ENCODE measurements at regions not wholly inside any gene's neighbourhood (a gene's known extent, or its start where the extent isn't known, plus 50 kb on each side); places are given as distances from the start of the nearest gene placed in this dataset.

GRCh38 chr5:12467799-12468198 lies 563.6 kb upstream of the CTNND2 start:
- peaks cover 7% of the 10 kb centered on the region for H3K9me3 ChIP-seq
- no peak for DNase-seq
- H3K27ac ChIP-seq, result no peak overlapping the region
- no peak for TF ChIP-seq CTCF (IDR thresholded peaks at IDR 0.05)
- 89 to 98% (median 91%) methylated on average over 4 of the region's 4 CpGs for WGBS, 3 donors
- H3K27me3 ChIP-seq (ENCODE audit: insufficient read depth in 3 of 3, low read length in 2 of 3), result no peaks in the 10 kb centered on the region
- no peak for ATAC-seq
- no peaks in the 10 kb centered on the region for H3K36me3 ChIP-seq (ENCODE audit: insufficient read depth in 1 of 2, low read depth in 1 of 2)
- no peaks in the 10 kb centered on the region for H3K4me1 ChIP-seq
- no peak overlapping the region for H3K4me3 ChIP-seq
- intact Hi-C loops (cut with DNase I), result no loop called here

- TF ChIP-seq CTCF (IDR thresholded peaks at IDR 0.05), result no peak
- Histone ChIP-seq H3K4me1 (no peaks in the 10 kb centered on the region), H3K9me3 (no peaks in the 10 kb centered on the region), H3K4me3 (no peak overlapping the region), H3K36me3 (ENCODE audit: insufficient read depth in 1 of 2, low read depth in 1 of 2) (no peaks in the 10 kb centered on the region), H3K27me3 (ENCODE audit: insufficient read depth in 3 of 3, low read length in 2 of 3) (no peaks in the 10 kb centered on the region), H3K27ac (no peak overlapping the region)
- DNase-seq, result no peak
- ATAC-seq, result no peak
- 65 to 69% (median 68%) methylated on average over 8 of the region's 8 CpGs for WGBS, 3 donors
- intact Hi-C loops (cut with DNase I), result no loop called here
Observed at GRCh38 chr5:12460493-12461261, 556.4 kb upstream of the CTNND2 start.

GRCh38 chr5:12459326-12459725 lies 555.1 kb upstream of the CTNND2 start:
- Histone ChIP-seq H3K27me3 (ENCODE audit: insufficient read depth in 3 of 3, low read length in 2 of 3) (no peaks in the 10 kb centered on the region), H3K4me1 (no peaks in the 10 kb centered on the region), H3K9me3 (no peaks in the 10 kb centered on the region), H3K27ac (no peak overlapping the region), H3K4me3 (no peak overlapping the region), H3K36me3 (ENCODE audit: insufficient read depth in 1 of 2, low read depth in 1 of 2) (no peaks in the 10 kb centered on the region)
- 92 to 100% (median 93%) methylated on average over 1 of the region's 1 CpG for WGBS, 3 donors
- ATAC-seq (no peak), DNase-seq (no peak)
- TF ChIP-seq CTCF (IDR thresholded peaks at IDR 0.05), result no peak
- intact Hi-C loops (cut with DNase I), result no loop called here

GRCh38 chr5:12419075-12419474 lies 514.8 kb upstream of the CTNND2 start:
- DNase-seq, result no peak
- intact Hi-C loops (cut with DNase I), result no loop called here
- ATAC-seq, result no peak
- no peak overlapping the region for H3K4me3 ChIP-seq
- TF ChIP-seq CTCF (IDR thresholded peaks at IDR 0.05), result no peak
- H3K4me1 ChIP-seq, result no peaks in the 10 kb centered on the region
- no peaks in the 10 kb centered on the region for H3K27me3 ChIP-seq (ENCODE audit: insufficient read depth in 3 of 3, low read length in 2 of 3)
- H3K9me3 ChIP-seq, result no peaks in the 10 kb centered on the region
- H3K36me3 ChIP-seq (ENCODE audit: insufficient read depth in 1 of 2, low read depth in 1 of 2), result no peaks in the 10 kb centered on the region
- WGBS, 3 donors, result 82 to 91% (median 89%) methylated on average over 2 of the region's 2 CpGs
- no peak overlapping the region for H3K27ac ChIP-seq

GRCh38 chr5:12413585-12413984 lies 509.3 kb upstream of the CTNND2 start:
- 58 to 63% (median 62%) methylated on average over 5 of the region's 5 CpGs for WGBS, 3 donors
- Histone ChIP-seq H3K36me3 (ENCODE audit: insufficient read depth in 1 of 2, low read depth in 1 of 2) (no peaks in the 10 kb centered on the region), H3K4me1 (no peaks in the 10 kb centered on the region), H3K9me3 (no peaks in the 10 kb centered on the region), H3K27me3 (ENCODE audit: insufficient read depth in 3 of 3, low read length in 2 of 3) (no peaks in the 10 kb centered on the region), H3K27ac (no peak overlapping the region), H3K4me3 (no peak overlapping the region)
- DNase-seq (no peak), ATAC-seq (no peak)
- no peak for TF ChIP-seq CTCF (IDR thresholded peaks at IDR 0.05)
- intact Hi-C loops (cut with DNase I), result no loop called here
